Thymus (tissue), 11 donors: ENCODE measurements at regions not wholly inside any gene's neighbourhood (a gene's known extent, or its start where the extent isn't known, plus 50 kb on each side); places are given as distances from the start of the nearest gene placed in this dataset.

Source experiments
- DNase-seq, 9 donors: peaks; one replicate each; pipeline ENCODE4 v3.0.0-alpha.2; 2013; ENCODE audit warnings: low spot score in 9 of 9, low read depth in 6 of 9, missing footprints in 1 of 9
- H3K27ac ChIP-seq, 2 donors: one replicate each; pipeline ENCODE4 v1.5.1; 2013; ENCODE audit warnings: control low read depth in 1 of 2, low read depth in 1 of 2, low read length in 1 of 2, mild to moderate bottlenecking in 1 of 2, moderate library complexity in 1 of 2
- H3K27me3 ChIP-seq, 2 donors: one replicate each; pipeline ENCODE4 v1.5.1; 2013; ENCODE audit warnings: low read length in 1 of 2; ENCODE audit not compliant: control insufficient read depth in 2 of 2, insufficient read depth in 1 of 2
- H3K36me3 ChIP-seq, 2 donors: one replicate each; pipeline ENCODE4 v1.5.1; 2013; ENCODE audit warnings: low read length in 1 of 2, mild to moderate bottlenecking in 1 of 2, moderate library complexity in 1 of 2; ENCODE audit not compliant: control insufficient read depth in 2 of 2, insufficient read depth in 2 of 2
- H3K4me1 ChIP-seq, 2 donors: one replicate each; pipeline ENCODE4 v1.5.1; 2013; ENCODE audit warnings: low read length in 2 of 2; ENCODE audit not compliant: control insufficient read depth in 2 of 2, insufficient read depth in 2 of 2
- H3K4me3 ChIP-seq, 2 donors: one replicate each; pipeline ENCODE4 v1.5.1; 2013; ENCODE audit warnings: low read length in 2 of 2, control low read depth in 1 of 2, mild to moderate bottlenecking in 1 of 2
- H3K9me3 ChIP-seq, 2 donors: one replicate each; pipeline ENCODE4 v1.5.1; 2013; ENCODE audit warnings: low read length in 1 of 2, mild to moderate bottlenecking in 1 of 2; ENCODE audit not compliant: control insufficient read depth in 2 of 2, insufficient read depth in 1 of 2
- WGBS: extraction: QIAGEN DNeasy Blood & Tissue Kit; methylation state at CpG from one replicate; pipeline ENCODE4 v1.1.7; 2013; 5-methylcytosine and 5-hydroxymethylcytosine counted together
- donor health status: healthy.

DNA sequence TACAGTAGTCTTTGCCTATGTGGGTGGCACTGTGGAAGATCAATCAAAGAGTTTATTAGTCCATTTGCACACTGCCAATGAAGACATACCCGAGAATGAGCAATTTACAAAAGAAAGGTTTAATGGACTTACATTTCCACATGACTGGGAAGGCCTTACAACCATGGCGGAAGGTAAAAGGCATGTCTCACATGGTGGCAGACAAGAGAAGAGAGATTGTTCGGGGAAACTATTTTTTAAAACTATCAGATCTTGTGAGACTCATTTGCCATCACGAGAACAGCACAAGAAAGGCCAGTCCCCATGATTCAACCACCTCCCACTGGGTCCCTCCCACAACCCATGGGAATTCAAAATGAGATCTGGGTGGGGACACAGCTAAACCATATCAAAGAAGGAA is 432.1 kb downstream of the ZFHX3 start:
- no peaks in the 10 kb centered on the region for H3K36me3 ChIP-seq
- H3K4me3 ChIP-seq, result no peak overlapping the region
- H3K27me3 ChIP-seq, result no peaks in the 10 kb centered on the region
- no peaks in the 10 kb centered on the region for H3K9me3 ChIP-seq
- DNase-seq, result no peak
- 96% methylated on average over 4 of the region's 4 CpGs for WGBS
- H3K4me1 ChIP-seq, result no peaks in the 10 kb centered on the region
- no peak overlapping the region for H3K27ac ChIP-seq

DNA sequence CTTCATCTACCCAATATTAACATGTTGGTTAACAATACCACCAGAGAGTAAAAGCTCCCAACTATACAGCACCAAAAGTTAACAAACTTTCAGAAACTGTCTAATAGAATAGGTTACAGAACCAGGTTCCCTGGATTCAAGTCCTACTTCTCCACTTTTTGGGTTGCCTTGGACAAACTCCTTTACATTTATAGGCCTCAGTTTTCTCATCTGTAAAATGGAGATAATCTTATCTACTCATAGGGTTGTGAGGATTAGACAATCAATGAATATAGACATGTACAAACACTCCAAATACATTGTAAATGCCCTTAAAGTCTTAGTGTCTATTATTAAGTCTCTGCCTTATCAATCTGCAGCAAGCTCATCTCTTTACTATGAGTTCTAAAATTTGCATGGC is 435.2 kb downstream of the ZFHX3 start:
- Histone ChIP-seq H3K4me3 (no peak overlapping the region), H3K27me3 (no peaks in the 10 kb centered on the region), H3K36me3 (no peaks in the 10 kb centered on the region)

DNA sequence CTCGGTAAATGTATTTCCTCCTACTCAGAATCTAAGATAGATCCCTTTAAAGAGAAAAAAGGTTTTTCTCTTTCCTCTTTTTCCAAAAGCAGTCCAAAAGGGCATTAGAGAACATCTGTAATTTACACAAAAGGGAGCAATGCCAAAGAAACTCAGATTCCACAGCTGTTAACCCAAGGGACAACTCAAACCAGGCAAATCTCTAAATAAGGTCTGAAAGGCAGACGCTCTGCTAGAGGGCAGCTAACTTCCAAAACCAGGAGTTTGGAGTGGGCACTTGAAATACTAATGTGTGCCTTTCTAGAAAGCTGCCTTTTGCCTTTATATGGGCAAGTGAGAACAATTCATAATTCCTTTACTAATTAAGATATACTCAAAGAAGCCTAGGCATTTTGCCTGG is 435.7 kb downstream of the ZFHX3 start:
- H3K9me3 ChIP-seq, result no peaks in the 10 kb centered on the region
- no peaks in the 10 kb centered on the region for H3K4me1 ChIP-seq
- 95% methylated on average over 2 of the region's 2 CpGs for WGBS
- H3K27me3 ChIP-seq, result no peaks in the 10 kb centered on the region
- no peak overlapping the region for H3K27ac ChIP-seq
- DNase-seq, result no peak
- H3K36me3 ChIP-seq, result no peaks in the 10 kb centered on the region
- H3K4me3 ChIP-seq, result no peak overlapping the region

More for the DNA sequence above, 435.2 kb downstream of the ZFHX3 start:
- no peak for DNase-seq
- H3K4me1 ChIP-seq, result no peaks in the 10 kb centered on the region
- no peak overlapping the region for H3K27ac ChIP-seq
- no peaks in the 10 kb centered on the region for H3K9me3 ChIP-seq

DNA sequence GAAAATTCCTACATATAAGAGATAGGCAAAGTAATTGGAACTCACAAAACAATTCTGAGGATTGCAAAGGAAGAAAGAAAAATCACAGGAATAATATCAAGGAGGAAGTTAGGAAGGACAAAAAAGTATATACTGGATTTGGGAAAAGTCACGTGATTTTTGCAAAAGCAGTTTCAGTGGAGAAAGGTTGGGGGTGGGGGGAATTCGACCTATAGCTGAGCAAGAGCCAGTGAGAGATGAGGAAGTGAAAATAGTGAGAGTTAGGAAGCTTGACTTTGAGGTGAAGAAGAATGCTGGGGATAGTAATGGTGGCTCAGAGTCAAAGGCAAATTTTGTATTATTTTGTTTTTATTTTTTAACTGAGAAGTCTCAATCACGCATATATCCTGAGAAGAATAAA is 438.0 kb upstream of the PMFBP1 start:
- 94% methylated on average over 3 of the region's 3 CpGs for WGBS
- Histone ChIP-seq H3K4me3 (no peak overlapping the region), H3K4me1 (no peaks in the 10 kb centered on the region), H3K27ac (no peak overlapping the region), H3K27me3 (no peaks in the 10 kb centered on the region), H3K9me3 (no peaks in the 10 kb centered on the region), H3K36me3 (no peaks in the 10 kb centered on the region)
- no peak for DNase-seq

DNA sequence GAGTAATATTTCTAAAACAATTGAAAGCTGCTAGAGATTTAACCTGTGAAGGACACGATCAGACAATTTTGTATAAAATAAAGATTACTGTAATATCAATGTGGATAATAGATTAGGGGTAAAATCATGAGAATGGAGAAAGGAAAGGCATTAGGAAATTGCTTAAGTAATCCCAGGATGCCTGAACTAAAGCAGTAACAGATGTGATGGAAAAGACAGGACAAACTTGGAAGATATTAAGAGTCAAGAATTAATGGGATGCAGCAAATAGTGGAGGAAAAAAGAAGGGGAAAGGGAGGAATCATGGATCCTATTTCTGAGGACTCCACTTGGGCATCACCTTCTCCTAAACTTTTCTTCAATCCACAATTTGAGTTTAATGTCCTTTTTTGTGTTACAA is 437.1 kb upstream of the PMFBP1 start:
- H3K36me3 ChIP-seq, result no peaks in the 10 kb centered on the region
- DNase-seq, result no peak
- no peak overlapping the region for H3K4me3 ChIP-seq
- H3K27ac ChIP-seq, result no peak overlapping the region
- H3K9me3 ChIP-seq, result no peaks in the 10 kb centered on the region
- no peaks in the 10 kb centered on the region for H3K4me1 ChIP-seq
- no peaks in the 10 kb centered on the region for H3K27me3 ChIP-seq
- WGBS, result 44% methylated on average over 1 of the region's 1 CpG

DNA sequence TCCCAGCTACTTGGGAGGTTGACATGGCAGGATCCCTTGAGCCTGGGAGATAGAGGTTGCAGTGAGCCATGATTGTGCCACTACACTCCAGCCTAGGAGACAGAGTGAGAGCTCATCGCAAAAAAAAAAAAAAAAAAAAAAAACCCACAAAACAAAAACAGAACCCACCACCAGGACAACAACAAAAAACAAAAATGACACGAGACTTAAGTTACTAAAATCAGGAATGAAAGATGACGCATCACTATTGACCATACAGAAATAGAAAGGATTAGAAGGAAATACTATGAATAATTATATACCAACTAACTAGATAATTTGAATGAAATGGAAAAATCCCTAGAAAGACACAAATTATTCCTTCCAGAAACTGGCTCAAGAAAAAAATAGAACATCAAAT is 432.4 kb upstream of the PMFBP1 start:
- Histone ChIP-seq H3K27me3 (no peaks in the 10 kb centered on the region), H3K36me3 (no peaks in the 10 kb centered on the region), H3K9me3 (no peaks in the 10 kb centered on the region), H3K4me1 (no peaks in the 10 kb centered on the region), H3K4me3 (no peak overlapping the region), H3K27ac (no peak overlapping the region)
- WGBS, result 99% methylated on average over 3 of the region's 3 CpGs
- no peak for DNase-seq

DNA sequence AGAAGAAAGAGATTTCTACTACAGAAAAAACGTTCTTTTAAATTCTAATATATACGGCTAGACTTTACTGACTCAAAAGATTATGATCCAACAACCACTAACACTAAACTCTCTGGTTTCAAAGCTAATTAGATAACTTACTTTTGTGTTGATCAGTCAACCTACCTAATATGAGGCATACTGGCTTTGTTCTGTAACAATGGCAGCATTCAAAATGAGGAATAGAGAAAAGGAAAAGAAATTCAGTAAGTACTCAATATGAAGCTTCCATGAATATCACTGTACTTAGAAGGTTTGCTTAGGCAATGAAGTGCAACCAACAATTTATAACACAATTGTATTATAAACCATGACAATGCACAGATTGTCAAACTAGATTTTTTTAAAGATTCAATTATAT is 430.5 kb upstream of the PMFBP1 start:
- Histone ChIP-seq H3K4me3 (no peak overlapping the region), H3K36me3 (no peaks in the 10 kb centered on the region), H3K4me1 (no peaks in the 10 kb centered on the region), H3K9me3 (no peaks in the 10 kb centered on the region), H3K27me3 (no peaks in the 10 kb centered on the region), H3K27ac (no peak overlapping the region)
- 99% methylated on average over 2 of the region's 2 CpGs for WGBS
- DNase-seq, result no peak

DNA sequence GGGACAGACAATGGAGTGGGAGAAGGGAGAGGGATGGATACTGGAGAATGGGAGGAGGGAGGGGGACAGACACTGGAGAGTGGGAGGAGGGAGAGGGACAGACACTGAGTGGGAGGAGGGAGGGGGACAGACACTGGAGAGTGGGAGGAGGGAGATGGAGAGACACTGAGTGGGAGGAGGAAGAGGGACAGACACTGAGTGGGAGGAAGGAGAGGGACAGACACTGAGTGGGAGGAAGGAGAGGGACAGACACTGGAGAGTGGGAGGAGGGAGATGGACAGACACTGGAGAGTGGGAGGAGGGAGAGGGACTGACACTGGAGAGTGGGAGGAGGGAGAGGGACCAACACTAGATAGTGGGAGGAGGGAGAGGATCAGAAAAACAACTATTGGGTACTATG is 426.7 kb upstream of the PMFBP1 start:
- H3K27ac ChIP-seq, result no peak overlapping the region
- H3K27me3 ChIP-seq, result no peaks in the 10 kb centered on the region
- no peaks in the 10 kb centered on the region for H3K4me1 ChIP-seq
- H3K9me3 ChIP-seq, result peaks cover 0 to 2% of the 10 kb centered on the region in 2 donors
- no peak for DNase-seq
- no peaks in the 10 kb centered on the region for H3K36me3 ChIP-seq
- H3K4me3 ChIP-seq, result no peak overlapping the region

DNA sequence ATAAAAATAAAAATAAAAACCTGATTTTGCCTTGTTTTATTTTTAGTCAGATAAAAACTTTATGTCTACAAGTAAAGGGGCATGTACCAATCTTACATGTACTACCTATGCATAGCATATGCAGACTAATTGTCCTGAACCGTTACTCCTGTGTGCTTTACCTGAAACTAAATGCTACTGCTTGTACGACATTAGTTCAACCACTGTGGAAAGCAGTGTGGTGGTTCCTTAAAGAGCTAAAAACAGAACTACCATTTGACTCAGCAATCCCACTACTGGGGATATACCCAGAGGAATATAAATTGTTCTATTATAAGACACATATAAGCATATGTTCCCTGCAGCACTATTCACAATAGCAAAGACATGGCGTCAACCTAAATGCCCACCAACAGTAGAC is 426.0 kb upstream of the PMFBP1 start:
- DNase-seq, result no peak
- no peak overlapping the region for H3K4me3 ChIP-seq
- peaks cover 0 to 2% of the 10 kb centered on the region in 2 donors for H3K9me3 ChIP-seq
- no peaks in the 10 kb centered on the region for H3K36me3 ChIP-seq
- no peak overlapping the region for H3K27ac ChIP-seq
- no peaks in the 10 kb centered on the region for H3K4me1 ChIP-seq
- H3K27me3 ChIP-seq, result no peaks in the 10 kb centered on the region
- WGBS, result 96% methylated on average over 3 of the region's 3 CpGs

DNA sequence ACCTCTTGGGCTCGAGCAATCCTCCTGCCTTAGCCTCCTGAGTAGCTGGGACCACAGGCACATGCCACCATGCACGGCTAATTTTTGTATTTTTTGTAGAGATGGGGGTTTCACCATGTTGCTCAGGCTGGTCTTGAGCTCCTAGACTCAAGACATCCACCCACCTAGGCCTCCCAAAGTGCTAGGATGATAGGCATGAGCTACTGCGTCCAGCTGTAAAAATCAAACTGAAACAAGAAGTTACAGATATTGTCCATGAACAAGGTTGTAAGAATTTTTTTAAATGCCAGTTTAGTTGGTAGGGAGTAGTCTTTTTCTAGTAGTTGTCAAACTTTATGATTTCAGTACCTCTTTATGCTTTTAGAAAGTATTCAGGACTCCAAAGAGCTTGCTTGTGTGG is 424.4 kb upstream of the PMFBP1 start:
- H3K4me1 ChIP-seq, result no peaks in the 10 kb centered on the region
- 96% methylated on average over 3 of the region's 3 CpGs for WGBS
- no peak overlapping the region for H3K27ac ChIP-seq
- H3K36me3 ChIP-seq, result no peaks in the 10 kb centered on the region
- H3K4me3 ChIP-seq, result no peak overlapping the region
- peaks cover 0 to 2% of the 10 kb centered on the region in 2 donors for H3K9me3 ChIP-seq
- H3K27me3 ChIP-seq, result no peaks in the 10 kb centered on the region
- DNase-seq, result no peak
